SK-N-SH (cell line): ENCODE measurements at regions not wholly inside any gene's neighbourhood (a gene's known extent, or its start where the extent isn't known, plus 50 kb on each side); places are given as distances from the start of the nearest gene placed in this dataset.
"Not testable (repeated sequence)": the region's sequence is repeated elsewhere in the genome, so short reads cannot be mapped to it uniquely, and the experiment has no call there.

ENCODE experiments used
- CTCF ChIA-PET: fragments of 300-600, 350-600 bp; formaldehyde crosslinking; extraction: SDS; loops from one replicate; lab custom pipeline; 2021; lab: Yijun Ruan, JAX
- POLR2A ChIA-PET: fragments of 350-600 bp; sonication (Branson Sonifier 250); formaldehyde crosslinking; extraction: SDS; loops from one replicate; lab custom pipeline; 2020; ENCODE audit warnings: antibody characterized with exemption, inconsistent platforms; lab: Yijun Ruan, JAX
- DNase-seq: peaks from one replicate; pipeline ENCODE4 v3.0.0; 2012
- H2AFZ ChIP-seq: fragments of 200-600 bp; sonication (generic); 2 replicates; pipeline ENCODE4 v1.8.1; 2016; ENCODE audit warnings: antibody characterized with exemption, mild to moderate bottlenecking, low read depth
- H3F3A ChIP-seq: fragments of 200-600 bp; sonication (generic); replicated peaks from 2 replicates; pipeline ENCODE3; 2016; ENCODE audit warnings: antibody characterized with exemption, mild to moderate bottlenecking; ENCODE audit not compliant: insufficient read depth
- H3K27ac ChIP-seq, 2 experiments: fragments of 200-500 bp in 1 of 2; fragments of 200-600 bp in 1 of 2; sonication (Bioruptor generic) in 1 of 2; sonication (generic), shearing (Covaris generic) in 1 of 2; 2 replicates each; pipeline versions ENCODE4 v1.5.1 to v1.6.1; 2014 to 2016; ENCODE audit warnings: low read depth in 2 of 2, inconsistent platforms in 1 of 2, low read length in 1 of 2, mild to moderate bottlenecking in 1 of 2, mixed read lengths in 1 of 2
- H3K27me3 ChIP-seq: fragments of 200-600 bp; sonication (generic), shearing (Covaris generic); 2 replicates; pipeline ENCODE4 v1.6.1; 2016; ENCODE audit warnings: mixed run types; ENCODE audit not compliant: insufficient read depth
- H3K36me3 ChIP-seq, 2 experiments: fragments of 200-500 bp in 1 of 2; fragments of 200-600 bp in 1 of 2; sonication (Bioruptor generic) in 1 of 2; sonication (generic) in 1 of 2; replicated peaks in 1 of 2; 2 replicates each; pipeline versions ENCODE3 to v1.5.1; 2014 to 2016; ENCODE audit warnings: low read length in 1 of 2, mild to moderate bottlenecking in 1 of 2; ENCODE audit not compliant: insufficient read depth in 2 of 2, control insufficient read depth in 1 of 2
- H3K4me1 ChIP-seq, 2 experiments: fragments of 200-500 bp in 1 of 2; fragments of 200-600 bp in 1 of 2; sonication (Bioruptor generic) in 1 of 2; sonication (generic), shearing (Covaris generic) in 1 of 2; 2 replicates each; pipeline versions ENCODE4 v1.5.1 to v1.6.1; 2014 to 2016; ENCODE audit warnings: low read depth in 1 of 2, low read length in 1 of 2, mixed run types in 1 of 2; ENCODE audit not compliant: insufficient read depth in 2 of 2, control insufficient read depth in 1 of 2
- H3K4me2 ChIP-seq: fragments of 200-600 bp; sonication (generic), shearing (Covaris generic); 2 replicates; pipeline ENCODE4 v1.6.1; 2017; ENCODE audit warnings: mixed run types
- H3K4me3 ChIP-seq, 2 experiments: fragments of 200-500 bp in 1 of 2; fragments of 200-600 bp in 1 of 2; sonication (Bioruptor generic) in 1 of 2; sonication (generic), shearing (Covaris generic) in 1 of 2; 2 replicates each; pipeline versions ENCODE4 v1.5.1 to v1.8.1; 2014 to 2016; ENCODE audit warnings: low read depth in 2 of 2, inconsistent platforms in 1 of 2, low read length in 1 of 2, mild to moderate bottlenecking in 1 of 2, mixed read lengths in 1 of 2, moderate library complexity in 1 of 2
- H3K79me2 ChIP-seq: fragments of 200-600 bp; sonication (generic); 2 replicates; pipeline ENCODE4 v1.8.1; 2017; ENCODE audit warnings: mild to moderate bottlenecking; ENCODE audit not compliant: insufficient read depth
- H3K9ac ChIP-seq: fragments of 200-600 bp; sonication (generic); 2 replicates; pipeline ENCODE4 v1.6.1; 2017; ENCODE audit warnings: mixed run types
- H3K9me2 ChIP-seq: fragments of 200-600 bp; sonication (generic); 2 replicates; pipeline ENCODE4 v1.6.1; 2017; ENCODE audit warnings: mixed run types
- H3K9me3 ChIP-seq: fragments of 200-600 bp; sonication (generic); 2 replicates; pipeline ENCODE4 v1.6.1; 2017; ENCODE audit warnings: mixed run types, mild to moderate bottlenecking, moderate library complexity
- H4K20me1 ChIP-seq: fragments of 200-600 bp; sonication (generic); 2 replicates; pipeline ENCODE4 v1.6.1; 2017; ENCODE audit warnings: mild to moderate bottlenecking, mixed run types; ENCODE audit not compliant: insufficient read depth
- RFX5 ChIP-seq: IDR thresholded peaks from 2 replicates; pipeline ENCODE4 v1.6.1; 2012; ENCODE audit warnings: mild to moderate bottlenecking, improper control_type of control experiment, low read length
- USF2 ChIP-seq: fragments of 150-350 bp; IDR thresholded peaks from 2 replicates; pipeline ENCODE4 v1.6.1; 2017; ENCODE audit warnings: antibody characterized with exemption, low read length, low read depth, borderline replicate concordance
- whole genome bisulfite sequencing: methylation state at CpG from one replicate; pipeline ENCODE4 v1.1.6; 2017; ENCODE audit warnings: low lambda C conversion rate; 5-methylcytosine and 5-hydroxymethylcytosine counted together

DNA sequence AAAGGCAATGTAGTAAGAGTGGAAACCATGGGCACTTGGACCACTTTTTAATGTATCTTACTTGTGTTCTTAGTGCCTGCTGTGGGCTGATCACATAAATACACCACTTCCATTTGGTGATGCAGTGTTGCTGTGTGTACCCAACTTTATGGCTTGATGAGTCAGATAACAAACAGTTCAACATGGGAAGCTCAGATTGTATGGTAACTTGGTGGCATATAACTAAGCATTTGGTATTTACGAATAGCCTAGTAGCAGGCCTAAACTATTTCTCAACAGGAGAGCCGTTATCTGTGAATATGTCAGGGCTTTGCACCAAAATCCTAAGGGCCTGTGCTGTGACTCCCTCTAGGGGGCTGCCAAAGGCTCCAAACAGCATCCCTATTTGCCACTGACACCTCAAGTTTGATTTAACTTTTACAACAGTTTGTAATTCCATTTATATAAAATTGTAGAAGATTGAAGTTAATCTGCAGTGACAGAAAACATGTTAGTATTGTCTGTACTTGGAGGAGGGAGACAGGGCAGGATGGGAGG, 640.4 kb upstream of the CADM2 start (continued):
- TF ChIP-seq USF2 (no peak), RFX5 (no peak)

DNA sequence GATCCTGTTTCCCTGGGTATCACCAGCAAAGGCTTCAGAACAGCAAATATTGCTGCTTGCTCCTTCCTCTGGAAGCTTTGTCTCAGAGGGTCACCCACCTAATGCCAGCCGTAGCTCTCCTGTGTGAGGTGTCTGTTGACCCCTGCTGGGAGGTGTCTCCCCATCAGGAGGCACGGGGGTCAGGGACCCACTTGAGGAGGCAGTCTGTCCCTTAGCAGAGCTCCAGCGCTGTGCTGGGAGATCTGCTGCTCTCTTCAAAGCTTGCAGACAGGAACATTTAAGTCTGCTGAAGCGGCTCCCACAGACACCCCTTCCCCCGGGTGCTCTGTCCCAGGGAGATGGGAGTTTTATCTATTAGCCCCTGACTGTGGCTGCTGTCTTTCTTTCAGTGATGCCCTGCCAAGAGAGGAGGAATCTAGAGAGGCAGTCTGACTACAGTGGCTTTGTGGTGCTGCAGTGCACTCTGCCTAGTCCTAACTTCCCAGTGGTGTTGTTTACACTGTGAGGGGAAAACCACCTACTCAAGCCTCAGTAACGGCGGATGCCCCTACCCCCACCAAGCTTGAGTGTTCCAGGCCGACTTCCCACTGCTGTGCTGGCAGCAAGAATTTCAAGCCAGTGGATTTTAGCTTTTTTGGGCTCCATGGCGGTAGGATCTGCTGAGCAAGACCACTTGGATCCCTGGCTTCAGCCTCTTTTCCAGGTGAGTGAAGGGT, 593.1 kb upstream of the CADM2 start:
- H3K9me2 ChIP-seq, H3F3A ChIP-seq, H3K36me3 ChIP-seq, H3K4me2 ChIP-seq, H3K79me2 ChIP-seq, H3K4me3 ChIP-seq, H3K4me1 ChIP-seq, H4K20me1 ChIP-seq, H3K27me3 ChIP-seq, POLR2A ChIA-PET, DNase-seq, H3K27ac ChIP-seq, H2AFZ ChIP-seq, H3K9me3 ChIP-seq, CTCF ChIA-PET, H3K9ac ChIP-seq: not testable (repeated sequence)
- 6% methylated on average over 4 of the region's 9 CpGs for WGBS
